HepG2 (cell line): ENCODE measurements at regions not wholly inside any gene's neighbourhood (a gene's known extent, or its start where the extent isn't known, plus 50 kb on each side); places are given as distances from the start of the nearest gene placed in this dataset.

Source experiments
- CTCF ChIP-seq: sonication (generic); formaldehyde crosslinking; IDR thresholded peaks from 2 replicates; pipeline ENCODE4 v1.5.0; 2020; ENCODE audit warnings: mild to moderate bottlenecking, missing genetic modification reagents, moderate library complexity
- NR3C1 ChIP-seq: sonication (generic); formaldehyde crosslinking; IDR thresholded peaks from 2 replicates; pipeline ENCODE4 v1.4.0; 2020; ENCODE audit warnings: missing genetic modification reagents
- ONECUT2 ChIP-seq: sonication (generic); formaldehyde crosslinking; IDR thresholded peaks from 2 replicates; pipeline ENCODE4 v1.4.0; 2020; ENCODE audit warnings: missing genetic modification reagents
- RFX5 ChIP-seq: IDR thresholded peaks from 2 replicates; pipeline ENCODE4 v1.6.1; 2011; ENCODE audit warnings: low read depth, low read length, improper control_type of control experiment
- SNRNP70 ChIP-seq: fragments of 200-400 bp; formaldehyde crosslinking; IDR thresholded peaks from 2 replicates; pipeline ENCODE4 v1.6.1; 2017; ENCODE audit warnings: mild to moderate bottlenecking, low read depth, low read length, moderate library complexity

- TF ChIP-seq SNRNP70 (no peak), NR3C1 (no peak), ONECUT2 (no peak), RFX5 (no peak), CTCF (CRISPR knock-in tag) (no peak)
Measured at GRCh38 chrY:12605426-12605825, 95.6 kb upstream of the USP9Y start.
